ENCODE measurements at regions not wholly inside any gene's neighbourhood (a gene's known extent, or its start where the extent isn't known, plus 50 kb on each side); places are given as distances from the start of the nearest gene placed in this dataset.

GRCh38 chr5:39489263-39489662 lies 64.5 kb upstream of the DAB2 start:
- no peak for DNase-seq

- no peak for DNase-seq
Measured at GRCh38 chr5:39486790-39487189, 62.0 kb upstream of the DAB2 start.

- DNase-seq = no peak
Measured at GRCh38 chr5:39486361-39486760, 61.6 kb upstream of the DAB2 start.

- no peak for DNase-seq
Measured at GRCh38 chr5:39485079-39485478, 60.3 kb upstream of the DAB2 start.

GRCh38 chr5:39484673-39485072 lies 59.9 kb upstream of the DAB2 start:
- no peak for DNase-seq

- DNase-seq = no peak
Measured at GRCh38 chr5:39482098-39482497, 57.3 kb upstream of the DAB2 start.

GRCh38 chr5:39479537-39479936 lies 54.8 kb upstream of the DAB2 start:
- DNase-seq = no peak

- DNase-seq = peak; percentile 39
Measured at GRCh38 chr5:39478863-39479262, 54.1 kb upstream of the DAB2 start.

- no peak for DNase-seq
Measured at GRCh38 chr5:39476843-39477220, 52.1 kb upstream of the DAB2 start.

- no peak for DNase-seq
Measured at GRCh38 chr5:39475881-39476842, 51.4 kb upstream of the DAB2 start.

GRCh38 chr5:39475159-39475571 lies 50.4 kb upstream of the DAB2 start:
- no peak for DNase-seq

Data from kidney glomerular epithelial cell (primary cell).